MCF 10A (cell line): ENCODE measurements at regions not wholly inside any gene's neighbourhood (a gene's known extent, or its start where the extent isn't known, plus 50 kb on each side); places are given as distances from the start of the nearest gene placed in this dataset.

ENCODE experiments used
- BruUV-seq: library from RNA; stranded (reverse); fragments of 400-500 nt; replicated peaks from 2 replicates; lab custom pipeline; 2021; lab: Mats Ljungman, UMichigan
- CTCF ChIA-PET: fragments of 300-600 bp; sonication (Branson Sonifier 250); formaldehyde crosslinking; extraction: SDS; loops from one replicate; lab custom pipeline; 2021; ENCODE audit warnings: antibody characterized with exemption, inconsistent platforms; lab: Yijun Ruan, JAX
- POLR2A ChIA-PET: fragments of 300-600, 350-650 bp; sonication (Branson Sonifier 250); formaldehyde crosslinking; extraction: SDS; loops from one replicate; lab custom pipeline; 2020; ENCODE audit warnings: antibody characterized with exemption, inconsistent platforms; lab: Yijun Ruan, JAX
- DNase-seq: peaks from one replicate; pipeline ENCODE4 v3.0.0-alpha.2; 2018; ENCODE audit not compliant: unreplicated experiment
- H3K27ac Mint-ChIP-seq: one replicate; pipeline ENCODE4 v1.8.0; 2022; ENCODE audit warnings: mild to moderate bottlenecking, low read depth, mixed read lengths; ENCODE audit not compliant: unreplicated experiment
- H3K27me3 Mint-ChIP-seq: one replicate; pipeline ENCODE4 v1.8.0; 2022; ENCODE audit warnings: mixed read lengths; ENCODE audit not compliant: insufficient read depth, unreplicated experiment
- H3K36me3 Mint-ChIP-seq: one replicate; pipeline ENCODE4 v1.8.0; 2022; ENCODE audit warnings: mild to moderate bottlenecking, moderate library complexity, mixed read lengths; ENCODE audit not compliant: insufficient read depth, unreplicated experiment
- H3K4me1 Mint-ChIP-seq: one replicate; pipeline ENCODE4 v1.8.0; 2022; ENCODE audit warnings: mixed read lengths; ENCODE audit not compliant: insufficient read depth, unreplicated experiment
- H3K4me3 Mint-ChIP-seq: one replicate; pipeline ENCODE4 v1.8.0; 2022; ENCODE audit warnings: mild to moderate bottlenecking, moderate library complexity, mixed read lengths; ENCODE audit not compliant: unreplicated experiment
- H3K9me3 Mint-ChIP-seq: one replicate; pipeline ENCODE4 v1.8.0; 2022; ENCODE audit warnings: mixed read lengths; ENCODE audit not compliant: unreplicated experiment
- CTCF ChIP-seq: fragments of 200-600 bp; IDR thresholded peaks from one replicate; pipeline ENCODE4 v1.8.0; 2022; ENCODE audit warnings: antibody characterized with exemption, mild to moderate bottlenecking; ENCODE audit not compliant: unreplicated experiment
- intact Hi-C: fragments of 100-400 bp; cut with micrococcal nuclease; formaldehyde crosslinking; loops from 2 replicates; pipeline ENCODE4 v1.14.1; 2022

GRCh38 chr6:67736161-67736560, 898.9 kb upstream of the ADGRB3 start:
- ChIA-PET POLR2A (no interaction called here), CTCF (interaction anchor here (0.7 kb wide), 1 partner anchor 37 kb away, joined by 3 read pairs; no protein-coding TSS in a partner anchor)
- no peak for DNase-seq
- H3K9me3 Mint-ChIP-seq, result peaks cover 16% of the 10 kb centered on the region
- no TSS peak for BruUV-seq
- H3K36me3 Mint-ChIP-seq, result no peaks in the 10 kb centered on the region
- no peak for TF ChIP-seq CTCF
- H3K27me3 Mint-ChIP-seq, result no peaks in the 10 kb centered on the region
- H3K4me3 Mint-ChIP-seq, result no peak overlapping the region
- intact Hi-C loops, result no loop called here
- H3K27ac Mint-ChIP-seq, result no peak overlapping the region
- H3K4me1 Mint-ChIP-seq, result peaks cover 6% of the 10 kb centered on the region

- Mint-ChIP-seq H3K36me3 (no peaks in the 10 kb centered on the region), H3K27me3 (no peaks in the 10 kb centered on the region), H3K4me3 (no peak overlapping the region), H3K9me3 (peaks cover 16% of the 10 kb centered on the region), H3K27ac (no peak overlapping the region), H3K4me1 (peaks cover 6% of the 10 kb centered on the region)
- no peak for DNase-seq
- intact Hi-C loops, result no loop called here
- ChIA-PET CTCF (interaction anchor here (1.3 kb wide), 1 partner anchor 15 kb away, joined by 3 read pairs; no protein-coding TSS in a partner anchor), POLR2A (no interaction called here)
- no TSS peak for BruUV-seq
- TF ChIP-seq CTCF, result no peak
Observed at GRCh38 chr6:67735623-67736022, 899.5 kb upstream of the ADGRB3 start.

- DNase-seq, result no peak
- no peak for TF ChIP-seq CTCF
- H3K4me1 Mint-ChIP-seq, result no peaks in the 10 kb centered on the region
- intact Hi-C loops, result no loop called here
- CTCF ChIA-PET, result interaction anchor here (0.6 kb wide), 1 partner anchor 11 kb away, joined by 3 read pairs; no protein-coding TSS in a partner anchor
- H3K27ac Mint-ChIP-seq, result no peak overlapping the region
- no TSS peak for BruUV-seq
- H3K4me3 Mint-ChIP-seq, result no peak overlapping the region
- POLR2A ChIA-PET, result no interaction called here
- H3K9me3 Mint-ChIP-seq, result no peaks in the 10 kb centered on the region
- H3K36me3 Mint-ChIP-seq, result no peaks in the 10 kb centered on the region
- H3K27me3 Mint-ChIP-seq, result no peaks in the 10 kb centered on the region
Observed at GRCh38 chr6:67722861-67723261, 912.2 kb upstream of the ADGRB3 start.

GRCh38 chr6:67717281-67717680, 917.8 kb upstream of the ADGRB3 start:
- no peaks in the 10 kb centered on the region for H3K36me3 Mint-ChIP-seq
- H3K9me3 Mint-ChIP-seq, result no peaks in the 10 kb centered on the region
- no peak for DNase-seq
- no TSS peak for BruUV-seq
- no peak overlapping the region for H3K27ac Mint-ChIP-seq
- ChIA-PET POLR2A (no interaction called here), CTCF (interaction anchor here (0.7 kb wide), 1 partner anchor 432 kb away, joined by 3 read pairs; no protein-coding TSS in a partner anchor)
- no peak for TF ChIP-seq CTCF
- intact Hi-C loops, result no loop called here
- peaks cover 6% of the 10 kb centered on the region for H3K4me1 Mint-ChIP-seq
- no peaks in the 10 kb centered on the region for H3K27me3 Mint-ChIP-seq
- no peak overlapping the region for H3K4me3 Mint-ChIP-seq
